ENCODE measurements at regions not wholly inside any gene's neighbourhood (a gene's known extent, or its start where the extent isn't known, plus 50 kb on each side); places are given as distances from the start of the nearest gene placed in this dataset.

DNA sequence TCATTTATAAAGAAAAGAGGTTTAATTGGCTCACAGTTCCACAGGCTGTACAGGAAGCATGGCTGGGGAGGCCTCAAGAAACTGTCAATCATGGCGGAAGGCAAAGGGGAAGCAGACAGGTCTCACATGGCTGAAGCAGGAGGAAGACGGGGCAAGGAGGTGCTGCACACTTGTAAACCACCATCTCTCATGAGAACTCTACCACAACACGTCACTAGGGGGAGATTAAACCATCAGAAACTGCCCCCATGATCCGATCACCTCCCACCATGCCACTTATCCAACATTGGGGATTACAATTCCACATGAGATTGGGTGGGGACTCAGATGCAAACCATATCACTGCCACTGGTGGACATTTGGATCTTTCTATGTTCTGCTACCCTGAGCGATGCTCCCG, 351.4 kb downstream of the NPHP4 start:
- no peak overlapping the region for H3K4me3 ChIP-seq (ENCODE audit: control insufficient read depth, low read depth, low read length)
- TF ChIP-seq CTCF (IDR thresholded peaks at IDR 0.05; ENCODE audit: control insufficient read depth, insufficient read depth, low read depth, low read length, missing control alignments): no peak
- DNase-seq (ENCODE audit: low read depth): no peak

DNA sequence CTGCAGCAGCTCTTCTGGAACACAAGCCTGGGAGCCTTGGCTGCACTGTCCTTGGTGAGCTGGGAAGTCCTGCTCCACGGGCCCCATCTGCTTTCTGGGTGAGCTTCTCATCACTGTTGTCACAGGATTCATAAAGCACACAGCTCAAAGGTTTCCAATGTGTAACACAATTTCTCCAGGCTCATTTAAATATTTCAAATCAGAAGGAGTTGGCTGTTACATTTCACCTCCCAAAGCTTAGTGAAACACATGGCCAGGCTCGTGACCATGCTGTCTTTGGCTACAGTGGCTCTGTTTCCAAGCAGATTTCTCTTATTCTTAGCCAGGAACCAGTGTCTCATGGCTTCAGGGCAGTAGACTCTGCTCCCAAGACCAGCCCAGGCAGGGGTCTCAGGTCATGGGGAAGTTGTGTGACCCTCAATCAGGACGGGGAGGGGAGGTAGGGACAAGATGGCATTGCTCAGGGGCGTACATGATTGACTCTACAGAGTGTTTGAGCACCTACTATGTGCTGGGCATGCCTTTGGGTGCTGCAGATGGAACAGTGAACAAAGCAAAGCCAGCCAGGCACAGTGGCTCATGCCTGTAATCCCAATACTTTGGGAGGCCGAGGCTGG, 353.0 kb downstream of the NPHP4 start:
- no peak overlapping the region for H3K4me3 ChIP-seq (ENCODE audit: control insufficient read depth, low read depth, low read length)
- no peak for DNase-seq (ENCODE audit: low read depth)
- no peak for TF ChIP-seq CTCF (IDR thresholded peaks at IDR 0.05; ENCODE audit: control insufficient read depth, insufficient read depth, low read depth, low read length, missing control alignments)

DNA sequence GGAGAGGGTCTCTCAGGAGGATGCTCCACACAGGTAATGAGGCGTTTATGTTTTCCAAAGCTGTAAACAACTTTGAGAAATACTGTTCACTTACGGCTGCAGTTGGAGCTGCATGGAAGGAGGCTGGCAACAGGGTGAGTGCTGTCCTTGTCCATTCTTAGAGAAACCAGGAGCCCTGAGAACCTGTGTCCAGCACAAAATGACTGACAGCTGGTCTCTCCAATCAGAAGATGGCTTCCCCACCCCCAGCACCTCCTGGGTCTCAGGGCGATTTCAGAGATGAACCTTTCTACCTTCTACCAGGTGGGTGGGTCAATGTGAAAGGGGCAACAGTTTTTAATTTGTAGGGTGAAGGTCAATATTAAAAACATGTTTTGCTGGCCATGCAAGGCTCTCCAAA, 353.6 kb downstream of the NPHP4 start:
- no peak for TF ChIP-seq CTCF (IDR thresholded peaks at IDR 0.05; ENCODE audit: control insufficient read depth, insufficient read depth, low read depth, low read length, missing control alignments)
- DNase-seq (ENCODE audit: low read depth): no peak
- H3K4me3 ChIP-seq (ENCODE audit: control insufficient read depth, low read depth, low read length): no peak overlapping the region

- TF ChIP-seq CTCF (IDR thresholded peaks at IDR 0.05; ENCODE audit: control insufficient read depth, insufficient read depth, low read depth, low read length, missing control alignments): peak; percentile 28
- DNase-seq (ENCODE audit: low read depth): no peak
- no peak overlapping the region for H3K4me3 ChIP-seq (ENCODE audit: control insufficient read depth, low read depth, low read length)
Observed at GRCh38 chr1:5637171-5637570, 355.1 kb downstream of the NPHP4 start.

- DNase-seq (ENCODE audit: low read depth): no peak
- TF ChIP-seq CTCF (IDR thresholded peaks at IDR 0.05; ENCODE audit: control insufficient read depth, insufficient read depth, low read depth, low read length, missing control alignments): no peak
- no peak overlapping the region for H3K4me3 ChIP-seq (ENCODE audit: control insufficient read depth, low read depth, low read length)
Observed at GRCh38 chr1:5634893-5635292, 357.3 kb downstream of the NPHP4 start.

GRCh38 chr1:5632814-5633213, 359.4 kb downstream of the NPHP4 start:
- no peak for TF ChIP-seq CTCF (IDR thresholded peaks at IDR 0.05; ENCODE audit: control insufficient read depth, insufficient read depth, low read depth, low read length, missing control alignments)
- no peak for DNase-seq (ENCODE audit: low read depth)
- H3K4me3 ChIP-seq (ENCODE audit: control insufficient read depth, low read depth, low read length): no peak overlapping the region

DNA sequence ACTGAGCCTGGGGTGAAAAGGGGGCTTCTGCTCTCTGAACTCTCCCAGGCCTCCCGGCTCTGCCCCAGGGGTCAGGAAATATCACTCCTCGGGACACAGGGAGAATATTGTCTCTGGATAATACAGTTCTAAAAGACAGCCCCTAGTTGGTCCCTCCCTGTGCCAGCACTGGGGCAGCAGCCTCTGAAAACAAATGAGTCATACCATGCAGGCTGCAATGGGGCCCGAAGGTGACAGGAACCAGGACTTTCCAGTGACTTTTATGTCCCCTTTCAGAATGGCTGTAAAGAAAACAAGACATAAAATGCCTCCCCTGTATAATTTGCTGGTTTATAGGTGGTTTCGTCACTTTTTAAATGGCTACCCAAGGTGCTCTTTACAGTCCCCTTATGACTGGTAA, 360.0 kb downstream of the NPHP4 start:
- no peak overlapping the region for H3K4me3 ChIP-seq (ENCODE audit: control insufficient read depth, low read depth, low read length)
- no peak for TF ChIP-seq CTCF (IDR thresholded peaks at IDR 0.05; ENCODE audit: control insufficient read depth, insufficient read depth, low read depth, low read length, missing control alignments)
- DNase-seq (ENCODE audit: low read depth): no peak
